C4-2B (cell line): ENCODE measurements at regions not wholly inside any gene's neighbourhood (a gene's known extent, or its start where the extent isn't known, plus 50 kb on each side); places are given as distances from the start of the nearest gene placed in this dataset.

Experiments used
- H3K27ac ChIP-seq: fragments of 450-650 bp; 2 replicates; pipeline ENCODE4 v1.5.1; 2017
- CTCF ChIP-seq: fragments of 450-650 bp; conservative IDR thresholded peaks from 2 replicates; pipeline ENCODE4 v1.5.1; 2017; ENCODE audit warnings: mild to moderate bottlenecking
- ZFX ChIP-seq: fragments of 450-650 bp; IDR thresholded peaks from 2 replicates; pipeline ENCODE4 v1.6.1; 2017

GRCh38 chr5:17089690-17090089 is 127.7 kb upstream of the BASP1 start:
- no peak for TF ChIP-seq CTCF
- no peak for TF ChIP-seq ZFX
- H3K27ac ChIP-seq, result no peak overlapping the region

DNA sequence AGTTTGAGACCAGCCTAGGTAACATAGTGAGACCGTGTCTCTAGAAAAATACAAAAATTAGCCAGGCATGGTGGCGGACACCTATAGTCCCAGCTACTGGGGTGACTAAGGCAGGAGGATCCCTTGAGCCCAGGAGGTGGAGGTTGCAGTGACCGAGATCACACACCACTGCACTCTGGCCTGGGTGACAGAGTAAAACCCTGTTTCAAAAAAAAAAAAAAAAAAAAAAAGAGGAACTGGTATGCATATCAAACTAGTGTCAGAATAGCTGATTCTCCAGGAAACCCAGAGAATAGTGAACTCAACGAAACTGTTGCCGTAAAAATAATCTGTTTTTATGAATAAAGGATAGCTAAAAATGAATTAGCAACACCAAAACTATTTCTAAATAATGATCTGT is 126.6 kb upstream of the BASP1 start:
- TF ChIP-seq ZFX, result no peak
- no peak overlapping the region for H3K27ac ChIP-seq

- TF ChIP-seq ZFX, result no peak
- TF ChIP-seq CTCF, result no peak
- H3K27ac ChIP-seq, result no peak overlapping the region
Measured at GRCh38 chr5:17094830-17095229, 122.6 kb upstream of the BASP1 start.

GRCh38 chr5:17096952-17097695 is 120.3 kb upstream of the BASP1 start:
- H3K27ac ChIP-seq, result no peak overlapping the region
- TF ChIP-seq ZFX (no peak), CTCF (no peak)

GRCh38 chr5:17099946-17100345 is 117.5 kb upstream of the BASP1 start:
- no peak for TF ChIP-seq ZFX
- TF ChIP-seq CTCF, result no peak
- H3K27ac ChIP-seq, result no peak overlapping the region

- TF ChIP-seq CTCF, result no peak
- no peak for TF ChIP-seq ZFX
- no peak overlapping the region for H3K27ac ChIP-seq
Measured at GRCh38 chr5:17103461-17103860, 114.0 kb upstream of the BASP1 start.

- TF ChIP-seq ZFX (no peak), CTCF (no peak)
- no peak overlapping the region for H3K27ac ChIP-seq
Measured at GRCh38 chr5:17105744-17106418, 111.5 kb upstream of the BASP1 start.
